GM12878 (cell line): ENCODE measurements at regions not wholly inside any gene's neighbourhood (a gene's known extent, or its start where the extent isn't known, plus 50 kb on each side); places are given as distances from the start of the nearest gene placed in this dataset.

Experiments
- ATAC-seq: fragments of 200-7000 bp; cut with Tn5 transposase; 3 replicates; pipeline ENCODE4 v1.9.1; 2020; ENCODE audit warnings: mild to moderate bottlenecking, moderate library complexity
- BruUV-seq: library from RNA; stranded (reverse); fragments of 400-500 nt; replicated peaks from 2 replicates; lab custom pipeline; 2021; lab: Mats Ljungman, UMichigan
- CTCF ChIA-PET: fragments of 300-600 bp; sonication (Branson Sonifier 250); formaldehyde crosslinking; extraction: SDS; loops from one replicate; lab custom pipeline; 2021; ENCODE audit warnings: inconsistent platforms; lab: Yijun Ruan, JAX
- POLR2A ChIA-PET: fragments of 350-600 bp; formaldehyde crosslinking; extraction: SDS; loops from one replicate; lab custom pipeline; 2021; ENCODE audit warnings: inconsistent platforms; lab: Charles Lee
- RAD21 ChIA-PET: fragments of 300-600 bp; sonication (Branson Sonifier 250); formaldehyde crosslinking; loops from one replicate; lab custom pipeline; 2023; ENCODE audit warnings: antibody characterized with exemption; ENCODE audit not compliant: unreplicated experiment; lab: Charles Lee
- SMC1A ChIA-PET: fragments of 300-600 bp; sonication (Branson Sonifier 250); formaldehyde crosslinking; loops from one replicate; lab custom pipeline; 2023; ENCODE audit not compliant: unreplicated experiment, uncharacterized antibody; lab: Charles Lee
- DNase-seq: peaks from one replicate; pipeline ENCODE4 v3.0.0-alpha.2; 2011; ENCODE audit warnings: low read depth, low spot score
- FAIRE-seq: peaks from 3 replicates; lab custom pipeline; 2011; peaks lifted over from hg19 to GRCh38; lab: Jason Lieb, UNC
- H2AFZ ChIP-seq: 2 replicates; pipeline ENCODE4 v1.6.0; 2011; ENCODE audit warnings: low read depth, low read length, control low read depth; ENCODE audit not compliant: control insufficient read depth
- H3K27ac ChIP-seq: 2 replicates; pipeline ENCODE4 v1.5.1; 2011; ENCODE audit warnings: control low read depth; ENCODE audit not compliant: control insufficient read depth, insufficient read depth
- H3K27me3 ChIP-seq, 2 experiments: replicated peaks in 1 of 2; 2 replicates each; pipeline versions ENCODE4 v1.6.0 to v1.6.1; 2011; ENCODE audit warnings: low read length in 1 of 2; ENCODE audit not compliant: control insufficient read depth in 2 of 2, insufficient read depth in 2 of 2
- H3K36me3 ChIP-seq, 2 experiments: 2 replicates each; pipeline ENCODE4 v1.5.1; 2011; ENCODE audit warnings: low read length in 1 of 2; ENCODE audit not compliant: control insufficient read depth in 2 of 2, insufficient read depth in 2 of 2
- H3K4me1 ChIP-seq: 2 replicates; pipeline ENCODE4 v1.6.1; 2011; ENCODE audit warnings: mild to moderate bottlenecking, low read length, moderate library complexity, mixed read lengths; ENCODE audit not compliant: control insufficient read depth, insufficient read depth
- H3K4me2 ChIP-seq: 2 replicates; pipeline ENCODE4 v1.6.0; 2011; ENCODE audit warnings: control low read depth; ENCODE audit not compliant: control insufficient read depth, insufficient read depth
- H3K4me3 ChIP-seq: fragments of 200-600 bp; sonication (generic); 2 replicates; pipeline ENCODE4 v1.5.1; 2016
- H3K79me2 ChIP-seq: 2 replicates; pipeline ENCODE4 v1.6.0; 2011; ENCODE audit warnings: low read length; ENCODE audit not compliant: control insufficient read depth, insufficient read depth
- H3K9ac ChIP-seq: 2 replicates; pipeline ENCODE4 v1.8.0; 2011; ENCODE audit warnings: low read length, control low read depth, mixed read lengths; ENCODE audit not compliant: control insufficient read depth, insufficient read depth
- H3K9me3 ChIP-seq: replicated peaks from 3 replicates; pipeline ENCODE4 v1.5.1; 2011; ENCODE audit warnings: mild to moderate bottlenecking, low read length; ENCODE audit not compliant: control insufficient read depth, insufficient read depth
- H4K20me1 ChIP-seq: 2 replicates; pipeline ENCODE4 v1.6.0; 2011; ENCODE audit not compliant: control insufficient read depth, insufficient read depth
- BCL11A ChIP-seq: IDR thresholded peaks from 2 replicates; pipeline ENCODE4 v1.6.1; 2011; ENCODE audit warnings: low read depth, low read length
- BMI1 ChIP-seq: fragments of 450-650 bp; IDR thresholded peaks from 2 replicates; pipeline ENCODE4 v1.6.1; 2016; ENCODE audit warnings: mild to moderate bottlenecking, moderate library complexity, borderline replicate concordance
- ELK1 ChIP-seq: IDR thresholded peaks from 2 replicates; pipeline ENCODE4 v1.6.1; 2012; ENCODE audit warnings: low read depth, low read length, improper control_type of control experiment
- ESRRA ChIP-seq: IDR thresholded peaks from 2 replicates; pipeline ENCODE4 v1.6.1; 2012; ENCODE audit warnings: mild to moderate bottlenecking, low read length, improper control_type of control experiment
- HDAC6 ChIP-seq: fragments of 200-600 bp; sonication (generic); IDR thresholded peaks from one replicate; pipeline ENCODE4 v1.8.0; 2017; ENCODE audit warnings: antibody characterized with exemption; ENCODE audit not compliant: unreplicated experiment
- MEF2A ChIP-seq: IDR thresholded peaks from 2 replicates; pipeline ENCODE4 v1.6.1; 2011; ENCODE audit warnings: low read depth, mild to moderate bottlenecking, low read length, moderate library complexity; ENCODE audit not compliant: insufficient read depth
- NBN ChIP-seq: fragments of 450-650 bp; IDR thresholded peaks from 2 replicates; pipeline ENCODE4 v1.6.1; 2016
- RBBP5 ChIP-seq: fragments of 200-600 bp; sonication (generic); conservative IDR thresholded peaks from 2 replicates; pipeline ENCODE4 v1.6.1; 2016
- SMC3 ChIP-seq: IDR thresholded peaks from 2 replicates; pipeline ENCODE4 v1.6.1; 2011; ENCODE audit warnings: low read length, improper control_type of control experiment, borderline replicate concordance
- ZNF217 ChIP-seq: fragments of 450-650 bp; IDR thresholded peaks from 2 replicates; pipeline ENCODE4 v1.6.1; 2017; ENCODE audit warnings: antibody characterized with exemption, mild to moderate bottlenecking
- ZNF384 ChIP-seq: IDR thresholded peaks from 2 replicates; pipeline ENCODE4 v1.6.1; 2012; ENCODE audit warnings: low read depth, mild to moderate bottlenecking, low read length, improper control_type of control experiment, borderline replicate concordance
- WGBS: methylation state at CpG from one replicate; pipeline ENCODE4 v1.1.6; 2016; ENCODE audit warnings: low lambda C conversion rate; ENCODE audit not compliant: insufficient replicate concordance, insufficient coverage; ENCODE audit errors: missing lambda C conversion rate; 5-methylcytosine and 5-hydroxymethylcytosine counted together
- in situ Hi-C: fragments of 300-500 bp; cut with MboI; formaldehyde crosslinking; loops from 9 replicates; pipeline ENCODE4 v1.14.3; 2018; ENCODE audit warnings: mixed read lengths
- intact Hi-C: fragments of 100-400 bp; cut with micrococcal nuclease; formaldehyde crosslinking; loops from one replicate; pipeline ENCODE4 v1.14.2; 2022; ENCODE audit not compliant: unreplicated experiment
- TF ChIP-seq, protein P1 (sequence below): IDR thresholded peaks from 2 replicates; pipeline ENCODE4 v1.6.1; 2012; ENCODE audit warnings: low read depth, low read length, improper control_type of control experiment
- TF ChIP-seq, protein P2 (sequence below): IDR thresholded peaks from 2 replicates; pipeline ENCODE4 v1.6.1; 2012; ENCODE audit warnings: low read depth, low read length, improper control_type of control experiment

DNA sequence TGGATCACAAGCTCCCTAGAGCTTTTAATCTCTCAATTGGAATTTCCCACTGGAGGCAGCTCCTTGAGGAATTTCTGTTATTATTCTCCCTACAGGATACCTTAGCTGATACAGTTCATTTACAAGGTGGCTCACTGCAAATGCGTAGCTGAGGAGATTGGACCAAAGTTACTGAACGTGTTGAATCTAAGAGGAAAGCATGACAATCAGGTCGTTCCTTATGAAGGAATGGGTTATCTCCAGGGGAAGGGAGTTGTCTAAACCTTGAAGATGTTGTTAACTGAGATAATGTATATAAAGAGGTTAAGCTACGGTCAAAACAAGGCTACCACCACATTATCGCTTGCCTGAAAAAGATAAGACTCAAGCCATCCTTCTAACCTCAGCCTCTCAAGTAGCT lies 105.8 kb upstream of the TBX3 start:
- in situ Hi-C loops = no loop called here
- intact Hi-C loops = no loop called here
- Histone ChIP-seq H3K79me2 (no peaks in the 10 kb centered on the region), H3K36me3 (no peaks in the 10 kb centered on the region), H2AFZ (no peak overlapping the region), H3K9me3 (no peaks in the 10 kb centered on the region), H3K27ac (no peak overlapping the region), H3K27me3 (no peaks in the 10 kb centered on the region), H4K20me1 (no peaks in the 10 kb centered on the region), H3K9ac (no peak overlapping the region), H3K4me3 (no peak overlapping the region), H3K4me1 (no peaks in the 10 kb centered on the region), H3K4me2 (no peak overlapping the region)
- ChIA-PET POLR2A (no interaction called here), CTCF (no interaction called here), SMC1A (interaction anchor here (1.4 kb wide), 1 partner anchor 16 kb away, joined by 3 read pairs; no protein-coding TSS in a partner anchor), RAD21 (no interaction called here)
- TF ChIP-seq BMI1 = no peak
- TF ChIP-seq BCL11A = no peak
- TF ChIP-seq MEF2A = no peak
- TF ChIP-seq, protein P1, sequence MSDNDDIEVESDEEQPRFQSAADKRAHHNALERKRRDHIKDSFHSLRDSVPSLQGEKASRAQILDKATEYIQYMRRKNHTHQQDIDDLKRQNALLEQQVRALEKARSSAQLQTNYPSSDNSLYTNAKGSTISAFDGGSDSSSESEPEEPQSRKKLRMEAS = no peak
- no peak for TF ChIP-seq RBBP5
- no peak for TF ChIP-seq ZNF217
- TF ChIP-seq SMC3 = no peak
- TF ChIP-seq ESRRA = no peak
- no peak for TF ChIP-seq HDAC6
- no peak for TF ChIP-seq ZNF384
- TF ChIP-seq ELK1 = no peak
- TF ChIP-seq, protein P2, sequence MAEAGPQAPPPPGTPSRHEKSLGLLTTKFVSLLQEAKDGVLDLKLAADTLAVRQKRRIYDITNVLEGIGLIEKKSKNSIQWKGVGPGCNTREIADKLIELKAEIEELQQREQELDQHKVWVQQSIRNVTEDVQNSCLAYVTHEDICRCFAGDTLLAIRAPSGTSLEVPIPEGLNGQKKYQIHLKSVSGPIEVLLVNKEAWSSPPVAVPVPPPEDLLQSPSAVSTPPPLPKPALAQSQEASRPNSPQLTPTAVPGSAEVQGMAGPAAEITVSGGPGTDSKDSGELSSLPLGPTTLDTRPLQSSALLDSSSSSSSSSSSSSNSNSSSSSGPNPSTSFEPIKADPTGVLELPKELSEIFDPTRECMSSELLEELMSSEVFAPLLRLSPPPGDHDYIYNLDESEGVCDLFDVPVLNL = no peak
- no peak for TF ChIP-seq NBN
- FAIRE-seq (no peak), DNase-seq (no peak), ATAC-seq (no peak)
- 37% methylated on average over 5 of the region's 5 CpGs for WGBS
- BruUV-seq = no TSS peak
